VCaP (cell line): ENCODE measurements at regions not wholly inside any gene's neighbourhood (a gene's known extent, or its start where the extent isn't known, plus 50 kb on each side); places are given as distances from the start of the nearest gene placed in this dataset.

Source experiments
- H3K27ac ChIP-seq: fragments of 450-650 bp; 2 replicates; pipeline ENCODE4 v1.5.1; 2017
- TF ChIP-seq, protein P1 (sequence below): fragments of 450-650 bp; conservative IDR thresholded peaks from 2 replicates; pipeline ENCODE4 v1.5.1; 2017; ENCODE audit warnings: mild to moderate bottlenecking, moderate library complexity

DNA sequence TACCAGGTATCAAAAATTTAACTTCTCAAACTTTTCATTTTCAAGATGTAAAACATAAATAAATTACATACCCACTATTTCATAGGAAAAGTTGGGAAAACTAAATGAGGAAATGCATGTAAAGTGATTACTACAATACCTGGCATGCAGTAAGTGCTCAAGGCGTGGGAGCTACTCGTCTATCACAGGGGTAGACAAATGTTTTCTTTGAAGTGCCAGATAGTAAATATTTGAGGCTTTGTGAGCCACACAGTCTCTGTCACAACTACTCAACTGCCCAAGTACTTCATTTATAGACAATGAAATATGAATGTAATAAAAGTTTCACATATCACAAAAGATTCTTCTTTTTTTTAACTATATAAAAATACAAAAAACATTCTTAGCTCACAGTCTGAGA lies 96.4 kb upstream of the PCGF5 start:
- no peak overlapping the region for H3K27ac ChIP-seq
- TF ChIP-seq, protein P1, sequence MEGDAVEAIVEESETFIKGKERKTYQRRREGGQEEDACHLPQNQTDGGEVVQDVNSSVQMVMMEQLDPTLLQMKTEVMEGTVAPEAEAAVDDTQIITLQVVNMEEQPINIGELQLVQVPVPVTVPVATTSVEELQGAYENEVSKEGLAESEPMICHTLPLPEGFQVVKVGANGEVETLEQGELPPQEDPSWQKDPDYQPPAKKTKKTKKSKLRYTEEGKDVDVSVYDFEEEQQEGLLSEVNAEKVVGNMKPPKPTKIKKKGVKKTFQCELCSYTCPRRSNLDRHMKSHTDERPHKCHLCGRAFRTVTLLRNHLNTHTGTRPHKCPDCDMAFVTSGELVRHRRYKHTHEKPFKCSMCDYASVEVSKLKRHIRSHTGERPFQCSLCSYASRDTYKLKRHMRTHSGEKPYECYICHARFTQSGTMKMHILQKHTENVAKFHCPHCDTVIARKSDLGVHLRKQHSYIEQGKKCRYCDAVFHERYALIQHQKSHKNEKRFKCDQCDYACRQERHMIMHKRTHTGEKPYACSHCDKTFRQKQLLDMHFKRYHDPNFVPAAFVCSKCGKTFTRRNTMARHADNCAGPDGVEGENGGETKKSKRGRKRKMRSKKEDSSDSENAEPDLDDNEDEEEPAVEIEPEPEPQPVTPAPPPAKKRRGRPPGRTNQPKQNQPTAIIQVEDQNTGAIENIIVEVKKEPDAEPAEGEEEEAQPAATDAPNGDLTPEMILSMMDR, result no peak

- H3K27ac ChIP-seq, result no peak overlapping the region
- TF ChIP-seq, protein P1, result no peak
Observed at GRCh38 chr10:91126471-91126870, 94.0 kb upstream of the PCGF5 start.

- no peak overlapping the region for H3K27ac ChIP-seq
- TF ChIP-seq, protein P1, result no peak
Observed at GRCh38 chr10:91127341-91128082, 93.0 kb upstream of the PCGF5 start.

- H3K27ac ChIP-seq, result no peak overlapping the region
- TF ChIP-seq, protein P1, result no peak
Observed at GRCh38 chr10:91135113-91135512, 85.3 kb upstream of the PCGF5 start.

DNA sequence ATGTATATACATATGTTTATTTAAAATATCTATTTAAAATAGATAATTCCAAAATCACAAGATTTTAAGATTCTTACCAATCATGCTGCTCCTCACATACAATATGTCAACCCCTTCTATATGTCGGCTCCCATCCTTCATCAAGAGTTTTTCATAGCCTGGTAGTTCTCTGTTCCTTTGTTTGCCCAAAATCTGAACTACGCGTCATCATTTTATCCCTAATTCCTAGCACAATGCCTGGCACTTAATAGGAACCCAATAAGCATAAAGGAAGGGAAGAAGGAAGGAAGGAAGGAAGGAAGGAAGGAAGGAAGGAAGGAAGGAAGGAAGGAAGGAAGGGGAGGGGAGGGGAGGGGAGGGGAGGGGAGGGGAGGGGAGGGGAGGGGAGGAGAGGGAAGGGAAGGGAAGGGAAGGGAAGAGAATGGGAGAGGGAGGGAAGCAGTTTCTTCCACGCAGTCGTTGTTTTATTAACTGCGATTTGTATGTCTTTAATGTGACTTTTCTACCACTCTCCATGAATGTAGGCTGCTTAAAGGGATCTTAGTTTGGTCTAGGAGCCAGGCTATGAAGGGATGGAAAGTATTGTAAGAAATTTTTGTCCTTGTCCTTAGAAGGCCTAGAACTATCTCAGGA lies 83.3 kb upstream of the PCGF5 start:
- H3K27ac ChIP-seq, result no peak overlapping the region
- TF ChIP-seq, protein P1, result no peak

DNA sequence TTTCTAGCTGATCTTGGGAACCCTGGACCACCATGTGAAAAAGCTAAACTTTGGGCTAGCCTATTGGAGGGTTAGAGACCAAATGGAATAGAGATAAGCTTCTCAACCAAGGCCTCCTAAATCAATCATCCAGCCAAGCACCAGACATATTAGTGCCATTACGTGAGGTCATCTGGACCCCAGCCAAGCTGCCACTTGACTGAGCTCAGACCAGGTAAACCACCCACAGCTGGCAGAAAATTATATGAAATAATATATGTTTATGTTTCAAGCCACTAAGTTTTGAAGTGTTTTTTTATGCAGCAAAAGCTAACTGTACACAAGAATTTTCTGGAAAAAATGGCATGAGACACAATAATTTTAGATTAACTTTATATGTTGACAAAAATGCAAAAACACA lies 82.6 kb upstream of the PCGF5 start:
- no peak overlapping the region for H3K27ac ChIP-seq

GRCh38 chr10:91140995-91141549 lies 79.4 kb upstream of the PCGF5 start:
- TF ChIP-seq, protein P1, result no peak
- H3K27ac ChIP-seq, result no peak overlapping the region

More for the DNA sequence above, 82.6 kb upstream of the PCGF5 start:
- TF ChIP-seq, protein P1, result no peak
